Mesendoderm (in vitro differentiated cells): ENCODE measurements at regions not wholly inside any gene's neighbourhood (a gene's known extent, or its start where the extent isn't known, plus 50 kb on each side); places are given as distances from the start of the nearest gene placed in this dataset.

ENCODE experiments used
- DNase-seq: peaks from one replicate; pipeline ENCODE4 v3.0.0; 2013
- H2AK5ac ChIP-seq: 2 replicates; pipeline ENCODE4 v1.6.1; 2013; ENCODE audit warnings: low read length, inconsistent platforms
- H2BK120ac ChIP-seq: 2 replicates; pipeline ENCODE4 v1.6.1; 2013; ENCODE audit warnings: low read depth, mild to moderate bottlenecking, low read length, moderate library complexity, mixed read lengths
- H2BK15ac ChIP-seq: replicated peaks from 2 replicates; pipeline ENCODE4 v1.6.1; 2013; ENCODE audit warnings: low read depth, mild to moderate bottlenecking, moderate library complexity
- H2BK5ac ChIP-seq: 2 replicates; pipeline ENCODE4 v1.6.1; 2013; ENCODE audit warnings: low read length, inconsistent platforms
- H3K18ac ChIP-seq: 2 replicates; pipeline ENCODE4 v1.6.1; 2013; ENCODE audit warnings: mild to moderate bottlenecking, low read length, mixed read lengths
- H3K23ac ChIP-seq: one replicate; pipeline ENCODE4 v1.6.1; 2013; ENCODE audit warnings: low read length
- H3K27ac ChIP-seq: 2 replicates; pipeline ENCODE4 v1.5.1; 2013; ENCODE audit warnings: low read depth, mild to moderate bottlenecking, inconsistent platforms, low read length, moderate library complexity
- H3K27me3 ChIP-seq: 2 replicates; pipeline ENCODE4 v1.6.1; 2013; ENCODE audit warnings: low read length, control low read depth, mild to moderate bottlenecking, inconsistent platforms; ENCODE audit not compliant: insufficient read depth, poor library complexity
- H3K36me3 ChIP-seq: 2 replicates; pipeline ENCODE4 v1.6.1; 2013; ENCODE audit warnings: low read length, inconsistent platforms; ENCODE audit not compliant: control insufficient read depth, insufficient read depth
- H3K4ac ChIP-seq: one replicate; pipeline ENCODE4 v1.6.1; 2013; ENCODE audit warnings: low read depth, mild to moderate bottlenecking, low read length, moderate library complexity
- H3K4me1 ChIP-seq: 2 replicates; pipeline ENCODE4 v1.6.1; 2013; ENCODE audit warnings: low read depth, low read length, inconsistent platforms; ENCODE audit not compliant: control insufficient read depth
- H3K4me2 ChIP-seq: 2 replicates; pipeline ENCODE4 v1.6.1; 2013; ENCODE audit warnings: low read length
- H3K4me3 ChIP-seq: 2 replicates; pipeline ENCODE4 v1.5.1; 2013; ENCODE audit warnings: mild to moderate bottlenecking, low read length
- H3K56ac ChIP-seq: one replicate; pipeline ENCODE4 v1.6.1; 2013; ENCODE audit warnings: low read length
- H3K79me1 ChIP-seq: 2 replicates; pipeline ENCODE4 v1.6.1; 2013; ENCODE audit warnings: low read length, inconsistent platforms
- H3K79me2 ChIP-seq: 2 replicates; pipeline ENCODE4 v1.6.1; 2013; ENCODE audit warnings: mild to moderate bottlenecking, low read length; ENCODE audit not compliant: control insufficient read depth, insufficient read depth
- H3K9ac ChIP-seq: 2 replicates; pipeline ENCODE4 v1.6.1; 2013; ENCODE audit warnings: low read length, inconsistent platforms
- H4K5ac ChIP-seq: one replicate; pipeline ENCODE4 v1.6.1; 2013; ENCODE audit warnings: low read length
- H4K8ac ChIP-seq: one replicate; pipeline ENCODE4 v1.6.1; 2013; ENCODE audit warnings: low read depth, mild to moderate bottlenecking, control low read depth, low read length, moderate library complexity
- WGBS: extraction: QIAGEN DNeasy Blood & Tissue Kit; methylation state at CpG from one replicate; pipeline ENCODE4 v1.1.7; 2013; ENCODE audit warnings: low lambda C conversion rate, missing lambda C conversion rate; ENCODE audit not compliant: insufficient coverage; ENCODE audit errors: extremely low coverage; 5-methylcytosine and 5-hydroxymethylcytosine counted together

DNA sequence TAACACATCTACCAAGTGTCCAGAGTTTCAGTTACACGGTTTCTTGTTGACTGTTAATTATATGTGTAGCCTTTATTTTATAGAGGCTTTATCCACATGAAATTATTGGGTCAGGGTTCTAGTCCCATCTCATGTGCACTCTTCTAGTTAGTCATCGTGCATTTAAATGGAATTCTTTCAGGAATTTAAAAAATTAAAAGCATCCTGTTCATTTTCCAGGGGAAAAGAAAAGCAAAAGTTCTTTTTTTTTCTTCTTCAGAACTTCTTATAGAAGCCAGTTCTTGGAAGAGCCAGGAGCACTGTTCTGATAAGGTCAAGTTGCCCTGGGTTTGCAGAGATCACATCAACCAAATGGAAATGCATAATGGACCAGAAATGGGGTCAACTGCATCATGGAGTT lies 324.7 kb downstream of the INHBA start:
- Histone ChIP-seq H4K5ac (no peak overlapping the region), H3K79me1 (no peaks in the 10 kb centered on the region), H2BK5ac (no peak overlapping the region), H3K56ac (no peak overlapping the region), H3K79me2 (no peaks in the 10 kb centered on the region), H2AK5ac (no peak overlapping the region), H3K9ac (no peak overlapping the region), H3K4ac (no peak overlapping the region), H3K4me1 (no peaks in the 10 kb centered on the region), H2BK120ac (no peak overlapping the region), H3K27ac (no peak overlapping the region), H3K23ac (no peak overlapping the region), H3K27me3 (no peaks in the 10 kb centered on the region), H3K4me2 (no peak overlapping the region), H3K4me3 (no peak overlapping the region), H3K36me3 (no peaks in the 10 kb centered on the region), H3K18ac (no peak overlapping the region), H2BK15ac (no peak overlapping the region), H4K8ac (no peak overlapping the region)
- no peak for DNase-seq
- WGBS = no CpG with 5 or more reads among the region's 2 CpGs

DNA sequence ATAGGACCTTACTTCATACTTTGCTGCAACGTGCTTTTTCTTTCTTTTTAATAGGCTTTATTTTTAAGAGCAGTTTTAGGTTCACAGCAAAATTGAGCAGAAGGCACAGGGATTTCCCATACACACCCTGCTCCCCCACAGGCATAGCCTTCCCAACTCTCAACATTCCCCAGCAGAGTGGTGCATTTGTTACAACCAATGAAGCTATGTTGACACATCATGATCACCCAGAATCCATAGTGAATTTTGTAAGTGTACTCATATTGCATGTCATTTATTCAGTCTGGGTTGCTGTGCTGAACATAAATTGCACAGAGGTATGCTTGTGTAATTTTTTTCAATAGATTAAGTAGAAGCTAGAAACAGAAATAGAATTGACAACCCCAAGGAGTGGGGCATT lies 327.3 kb downstream of the INHBA start:
- Histone ChIP-seq H3K27me3 (no peaks in the 10 kb centered on the region), H4K5ac (no peak overlapping the region), H4K8ac (no peak overlapping the region), H3K23ac (no peak overlapping the region), H3K36me3 (no peaks in the 10 kb centered on the region), H2BK5ac (no peak overlapping the region), H3K4me3 (no peak overlapping the region), H2BK120ac (no peak overlapping the region), H3K79me1 (no peaks in the 10 kb centered on the region), H2BK15ac (no peak overlapping the region), H3K79me2 (no peaks in the 10 kb centered on the region), H3K4me1 (no peaks in the 10 kb centered on the region), H3K56ac (no peak overlapping the region), H3K27ac (no peak overlapping the region), H3K4me2 (no peak overlapping the region), H3K9ac (no peak overlapping the region), H3K18ac (no peak overlapping the region), H2AK5ac (no peak overlapping the region), H3K4ac (no peak overlapping the region)
- no CpG with 5 or more reads among the region's 1 CpG for WGBS
- no peak for DNase-seq

DNA sequence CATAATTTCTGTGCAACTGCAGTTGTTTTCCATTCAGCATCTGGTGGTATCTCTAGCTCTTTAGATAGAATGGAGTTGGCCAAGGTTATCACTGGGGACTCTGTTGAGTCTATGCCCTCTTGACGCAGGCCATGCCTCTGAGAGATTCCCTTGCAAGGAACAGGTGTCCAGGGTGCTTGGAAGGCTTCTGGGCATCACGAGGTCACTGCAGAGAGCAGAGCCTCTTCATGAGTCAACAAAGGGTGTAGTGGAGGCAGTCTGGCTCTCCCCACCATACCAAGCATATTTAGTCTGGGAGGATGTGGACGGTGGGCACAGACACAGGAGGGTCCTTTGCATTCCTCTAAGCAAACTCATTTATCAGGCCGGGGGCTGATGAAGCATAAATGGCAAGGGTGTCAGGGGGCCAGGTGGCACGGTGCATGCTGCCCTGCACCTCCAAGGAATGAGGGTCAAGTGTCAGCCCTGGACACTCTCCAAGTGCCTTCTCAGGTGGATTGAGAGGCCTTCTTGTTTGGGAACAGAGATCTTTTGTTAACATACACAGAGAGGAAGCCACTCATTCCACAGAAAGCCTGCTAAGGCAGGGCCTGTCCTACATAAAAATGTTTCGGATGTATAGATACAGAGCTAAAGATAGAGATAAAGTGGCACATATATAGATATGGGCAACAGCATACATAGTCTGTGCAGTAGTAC lies 328.6 kb downstream of the INHBA start:
- Histone ChIP-seq H4K8ac (no peak overlapping the region), H2AK5ac (no peak overlapping the region), H3K18ac (no peak overlapping the region), H3K79me2 (no peaks in the 10 kb centered on the region), H3K23ac (no peak overlapping the region), H3K56ac (no peak overlapping the region), H3K4me2 (no peak overlapping the region), H3K27ac (no peak overlapping the region), H3K79me1 (no peaks in the 10 kb centered on the region), H2BK120ac (no peak overlapping the region), H3K9ac (no peak overlapping the region), H2BK5ac (no peak overlapping the region), H3K27me3 (no peaks in the 10 kb centered on the region), H3K36me3 (no peaks in the 10 kb centered on the region), H3K4me3 (no peak overlapping the region), H2BK15ac (no peak overlapping the region), H3K4ac (no peak overlapping the region), H4K5ac (no peak overlapping the region), H3K4me1 (no peaks in the 10 kb centered on the region)
- DNase-seq = no peak
- no CpG with 5 or more reads among the region's 6 CpGs for WGBS

DNA sequence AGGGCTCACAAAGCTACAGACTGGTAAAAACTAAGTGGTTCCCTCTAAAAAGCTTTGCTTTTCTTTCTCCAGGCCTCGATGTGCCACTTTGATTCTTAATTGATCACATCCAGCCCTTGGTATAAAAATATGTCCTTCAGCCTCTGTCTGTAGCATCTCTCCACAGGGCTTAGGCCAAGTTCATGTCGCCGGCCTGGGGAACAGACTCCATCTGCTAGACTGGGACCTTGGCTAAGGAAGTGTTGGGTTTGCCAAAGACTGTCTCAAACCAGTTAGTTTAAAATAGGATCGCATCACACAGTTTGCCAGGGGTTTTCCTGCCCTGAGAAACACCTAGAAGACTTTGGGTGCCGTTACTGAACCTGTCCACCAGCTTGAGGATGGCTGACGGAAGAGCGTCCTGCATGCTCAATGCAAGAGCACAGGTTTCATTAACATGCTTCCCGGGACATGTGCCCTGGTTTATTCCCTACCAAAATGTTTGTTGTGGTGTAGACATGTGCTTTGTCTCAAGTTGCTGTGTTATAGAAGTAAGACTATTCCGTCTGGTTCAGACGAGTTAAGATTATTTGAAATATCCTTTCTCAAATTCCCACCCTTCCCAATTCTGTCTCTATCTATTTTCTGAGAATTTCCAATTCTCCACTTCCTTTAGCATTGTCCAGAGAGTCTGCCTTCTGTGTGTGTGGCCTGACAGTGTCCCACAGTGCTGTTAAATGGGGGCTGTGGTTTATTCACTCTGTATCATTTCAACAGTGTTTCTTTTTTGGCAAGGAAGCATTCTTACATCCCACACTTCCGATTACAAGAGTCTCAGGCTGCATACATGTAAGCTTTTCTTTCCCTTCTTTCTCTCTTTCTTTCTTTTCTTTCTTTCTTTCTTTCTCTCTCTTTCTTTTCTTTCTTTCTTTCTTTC lies 334.7 kb downstream of the INHBA start:
- no peak overlapping the region for H4K8ac ChIP-seq
- WGBS = no CpG with 5 or more reads among the region's 11 CpGs

DNA sequence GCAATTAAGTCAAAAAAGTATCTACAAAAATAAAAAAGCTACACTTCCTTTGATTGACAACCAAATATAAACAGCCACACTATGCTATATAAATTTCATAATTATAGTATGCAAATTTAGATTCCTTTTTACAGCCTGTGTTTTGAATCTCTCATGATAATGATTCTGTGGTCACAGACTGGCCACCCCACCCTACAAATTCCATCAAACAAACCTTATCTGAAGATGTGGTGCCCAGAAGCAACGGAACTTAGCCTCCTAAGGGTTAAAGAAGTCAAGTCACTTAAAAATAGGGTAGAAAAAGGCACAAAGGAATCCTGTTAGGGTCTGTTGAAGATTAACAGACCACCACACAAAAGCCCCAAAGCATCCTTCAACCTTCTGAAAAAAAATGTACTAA lies 351.8 kb downstream of the INHBA start:
- no peak for DNase-seq
- Histone ChIP-seq H2BK5ac (no peak overlapping the region), H2BK120ac (no peak overlapping the region), H3K56ac (no peak overlapping the region), H3K18ac (no peak overlapping the region), H3K4me3 (no peak overlapping the region), H3K23ac (no peak overlapping the region), H3K4ac (no peak overlapping the region), H3K4me1 (no peaks in the 10 kb centered on the region), H3K9ac (no peak overlapping the region), H3K79me2 (no peaks in the 10 kb centered on the region), H2AK5ac (no peak overlapping the region), H4K8ac (no peak overlapping the region), H3K79me1 (no peaks in the 10 kb centered on the region), H3K36me3 (no peaks in the 10 kb centered on the region), H3K27me3 (no peaks in the 10 kb centered on the region), H3K27ac (no peak overlapping the region), H4K5ac (no peak overlapping the region), H3K4me2 (no peak overlapping the region), H2BK15ac (no peak overlapping the region)
- no CpG with 5 or more reads among the region's 1 CpG for WGBS

More for the DNA sequence above, 334.7 kb downstream of the INHBA start:
- Histone ChIP-seq H2BK120ac (no peak overlapping the region), H3K56ac (no peak overlapping the region), H3K27ac (no peak overlapping the region), H4K5ac (no peak overlapping the region), H3K4ac (no peak overlapping the region), H3K36me3 (no peaks in the 10 kb centered on the region), H3K23ac (no peak overlapping the region), H3K9ac (no peak overlapping the region), H3K4me2 (no peak overlapping the region), H3K4me3 (no peak overlapping the region), H3K79me1 (no peaks in the 10 kb centered on the region), H2BK5ac (no peak overlapping the region), H2AK5ac (no peak overlapping the region), H3K27me3 (no peaks in the 10 kb centered on the region), H3K4me1 (no peaks in the 10 kb centered on the region), H3K18ac (no peak overlapping the region), H2BK15ac (no peak overlapping the region), H3K79me2 (no peaks in the 10 kb centered on the region)
- DNase-seq = no peak
